Chondrocyte (in vitro differentiated cells): ENCODE measurements at regions not wholly inside any gene's neighbourhood (a gene's known extent, or its start where the extent isn't known, plus 50 kb on each side); places are given as distances from the start of the nearest gene placed in this dataset.
"Not testable (repeated sequence)": the region's sequence is repeated elsewhere in the genome, so short reads cannot be mapped to it uniquely, and the experiment has no call there.

Source experiments
- DNase-seq: peaks from one replicate; pipeline ENCODE4 v3.0.0; 2021; ENCODE audit warnings: mixed read lengths, low spot score
- H3K27ac Mint-ChIP-seq: one replicate; pipeline ENCODE4 v1.8.0; 2021; ENCODE audit warnings: mild to moderate bottlenecking, moderate library complexity, mixed read lengths; ENCODE audit not compliant: unreplicated experiment
- H3K27me3 Mint-ChIP-seq: 2 replicates; pipeline ENCODE4 v1.8.0; 2021; ENCODE audit warnings: low read depth, mixed read lengths
- H3K36me3 Mint-ChIP-seq: 2 replicates; pipeline ENCODE4 v1.8.0; 2021; ENCODE audit warnings: low read depth, mixed read lengths
- H3K4me1 Mint-ChIP-seq: 2 replicates; pipeline ENCODE4 v1.8.0; 2021; ENCODE audit warnings: low read depth, mild to moderate bottlenecking, mixed read lengths
- H3K4me3 Mint-ChIP-seq: one replicate; pipeline ENCODE4 v1.8.0; 2021; ENCODE audit warnings: mild to moderate bottlenecking, moderate library complexity, mixed read lengths; ENCODE audit not compliant: unreplicated experiment
- H3K9me3 Mint-ChIP-seq: 2 replicates; pipeline ENCODE4 v1.8.0; 2021; ENCODE audit warnings: low read depth, mixed read lengths
- TF ChIP-seq, protein P1 (sequence below): fragments of 200-600 bp; sonication (generic); IDR thresholded peaks from 2 replicates; pipeline ENCODE4 v1.5.0; 2021; ENCODE audit warnings: antibody characterized with exemption, mild to moderate bottlenecking, moderate library complexity

DNA sequence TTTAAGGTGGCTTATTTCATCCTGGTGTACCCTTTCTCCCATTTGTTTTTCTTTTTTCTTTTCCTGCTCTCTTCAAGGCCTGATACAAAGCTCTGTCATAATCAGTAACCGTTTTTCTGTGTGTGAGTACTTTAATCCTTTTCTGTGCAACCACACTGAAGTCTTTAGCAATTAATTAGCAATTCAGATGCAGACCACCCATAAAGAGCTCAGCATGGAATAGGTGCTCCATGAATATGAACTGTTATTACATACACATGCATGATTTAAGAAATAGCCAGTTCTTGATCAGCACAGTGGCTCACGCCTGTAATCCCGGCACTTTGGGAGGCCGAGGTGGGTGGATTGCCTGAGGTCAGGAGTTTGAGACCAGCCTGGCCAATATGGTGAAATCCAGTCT lies 1386.6 kb downstream of the AACS start:
- no peak for DNase-seq

DNA sequence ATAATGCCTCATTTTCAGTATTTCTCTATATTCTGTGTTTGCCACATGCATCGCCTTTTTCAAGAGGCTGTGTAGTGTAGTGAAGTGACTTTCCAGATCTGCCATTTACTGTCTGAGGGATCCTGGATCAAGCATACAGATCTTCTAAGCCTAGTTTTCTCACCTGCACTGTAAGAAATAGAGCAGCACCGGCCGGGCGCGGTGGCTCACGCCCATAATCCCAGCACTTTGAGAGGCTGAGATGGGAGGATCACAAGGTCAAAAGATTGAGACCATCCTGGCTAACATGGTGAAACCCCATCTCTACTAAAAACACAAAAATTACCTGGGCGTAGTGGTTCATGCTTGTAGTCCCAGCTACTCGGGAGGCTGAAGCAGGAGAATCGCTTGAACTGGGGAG lies 1387.5 kb downstream of the AACS start:
- H3K27ac Mint-ChIP-seq, H3K36me3 Mint-ChIP-seq: not testable (repeated sequence)

More for the DNA sequence above, 1386.6 kb downstream of the AACS start:
- H3K4me1 Mint-ChIP-seq = no peaks in the 10 kb centered on the region
- no peaks in the 10 kb centered on the region for H3K36me3 Mint-ChIP-seq
- H3K9me3 Mint-ChIP-seq = peaks cover 49% of the 10 kb centered on the region
- H3K27me3 Mint-ChIP-seq = no peaks in the 10 kb centered on the region
- TF ChIP-seq, protein P1, sequence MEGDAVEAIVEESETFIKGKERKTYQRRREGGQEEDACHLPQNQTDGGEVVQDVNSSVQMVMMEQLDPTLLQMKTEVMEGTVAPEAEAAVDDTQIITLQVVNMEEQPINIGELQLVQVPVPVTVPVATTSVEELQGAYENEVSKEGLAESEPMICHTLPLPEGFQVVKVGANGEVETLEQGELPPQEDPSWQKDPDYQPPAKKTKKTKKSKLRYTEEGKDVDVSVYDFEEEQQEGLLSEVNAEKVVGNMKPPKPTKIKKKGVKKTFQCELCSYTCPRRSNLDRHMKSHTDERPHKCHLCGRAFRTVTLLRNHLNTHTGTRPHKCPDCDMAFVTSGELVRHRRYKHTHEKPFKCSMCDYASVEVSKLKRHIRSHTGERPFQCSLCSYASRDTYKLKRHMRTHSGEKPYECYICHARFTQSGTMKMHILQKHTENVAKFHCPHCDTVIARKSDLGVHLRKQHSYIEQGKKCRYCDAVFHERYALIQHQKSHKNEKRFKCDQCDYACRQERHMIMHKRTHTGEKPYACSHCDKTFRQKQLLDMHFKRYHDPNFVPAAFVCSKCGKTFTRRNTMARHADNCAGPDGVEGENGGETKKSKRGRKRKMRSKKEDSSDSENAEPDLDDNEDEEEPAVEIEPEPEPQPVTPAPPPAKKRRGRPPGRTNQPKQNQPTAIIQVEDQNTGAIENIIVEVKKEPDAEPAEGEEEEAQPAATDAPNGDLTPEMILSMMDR = no peak
- no peak overlapping the region for H3K4me3 Mint-ChIP-seq
- no peak overlapping the region for H3K27ac Mint-ChIP-seq

DNA sequence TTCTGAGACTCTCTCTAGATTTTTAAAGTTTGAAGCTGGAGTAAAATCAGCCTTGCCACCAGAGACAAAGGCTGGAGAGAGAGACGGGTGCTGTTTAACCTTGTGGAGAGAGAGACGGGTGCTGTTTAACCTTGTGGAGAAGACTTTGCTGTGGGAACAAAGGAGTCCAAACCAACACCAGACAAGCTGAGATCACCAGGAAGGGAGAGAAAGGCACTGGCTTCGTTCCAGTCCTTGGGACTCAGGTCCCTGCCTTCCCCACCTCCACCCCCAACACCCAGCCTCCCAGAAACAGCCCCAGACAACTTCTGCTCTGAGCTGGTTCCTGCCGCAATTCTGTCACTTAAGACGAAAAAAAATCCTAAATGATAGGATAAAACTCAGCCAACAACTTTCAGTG lies 1389.3 kb downstream of the AACS start:
- DNase-seq = no peak
- H3K9me3 Mint-ChIP-seq = peaks cover 37% of the 10 kb centered on the region
- no peaks in the 10 kb centered on the region for H3K4me1 Mint-ChIP-seq
- H3K4me3 Mint-ChIP-seq = no peak overlapping the region
- H3K36me3 Mint-ChIP-seq = no peaks in the 10 kb centered on the region
- H3K27me3 Mint-ChIP-seq = no peaks in the 10 kb centered on the region
- TF ChIP-seq, protein P1 = no peak
- H3K27ac Mint-ChIP-seq = no peak overlapping the region

More for the DNA sequence above, 1387.5 kb downstream of the AACS start:
- peaks cover 42% of the 10 kb centered on the region for H3K9me3 Mint-ChIP-seq
- H3K27me3 Mint-ChIP-seq, DNase-seq, H3K4me1 Mint-ChIP-seq, H3K4me3 Mint-ChIP-seq: not testable (repeated sequence)

DNA sequence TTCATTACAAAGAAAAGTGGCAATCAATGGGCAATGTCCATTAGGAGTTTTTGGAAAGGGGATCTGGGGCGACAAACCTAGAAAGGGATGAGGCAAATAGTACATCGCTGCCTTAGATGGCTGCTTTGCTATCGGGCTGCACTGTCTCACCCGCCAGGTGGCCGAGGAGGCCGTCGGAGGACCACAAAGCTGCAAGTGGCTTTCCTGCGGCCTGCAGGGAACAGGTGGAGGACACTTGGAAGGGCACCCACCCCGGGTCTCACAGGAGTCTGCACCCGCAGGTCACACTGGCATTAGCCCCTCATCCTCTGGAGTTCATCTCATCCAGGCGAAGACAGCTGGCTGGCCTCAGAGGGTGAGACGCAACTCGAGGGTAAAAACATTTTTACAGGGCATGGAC lies 1392.5 kb downstream of the AACS start:
- H3K4me1 Mint-ChIP-seq = no peaks in the 10 kb centered on the region
- no peaks in the 10 kb centered on the region for H3K36me3 Mint-ChIP-seq
- H3K27me3 Mint-ChIP-seq = no peaks in the 10 kb centered on the region
- TF ChIP-seq, protein P1 = no peak
- H3K4me3 Mint-ChIP-seq = no peak overlapping the region
- H3K27ac Mint-ChIP-seq = no peak overlapping the region
- peaks cover 32% of the 10 kb centered on the region for H3K9me3 Mint-ChIP-seq
- DNase-seq = no peak

DNA sequence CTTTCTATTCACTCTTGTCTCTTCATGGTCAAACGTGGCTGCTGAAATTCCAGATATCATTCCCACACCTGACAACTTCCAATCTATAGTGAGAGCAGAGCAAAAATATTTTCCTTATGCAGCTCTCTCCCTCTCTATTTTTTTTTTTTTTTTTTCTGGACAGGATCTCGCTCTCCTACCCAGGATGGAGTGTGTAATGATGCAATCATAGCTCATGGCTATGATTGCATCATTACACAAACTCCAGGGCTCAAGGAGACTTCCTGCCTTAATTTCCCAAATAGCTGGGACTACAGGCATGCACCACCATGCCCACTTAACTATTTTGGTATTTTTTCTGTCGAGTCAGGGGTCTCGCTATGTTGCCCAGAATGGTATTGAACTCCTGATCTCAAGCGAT lies 1398.9 kb downstream of the AACS start:
- no peak for DNase-seq
- peaks cover 16% of the 10 kb centered on the region for H3K9me3 Mint-ChIP-seq
- H3K27me3 Mint-ChIP-seq = no peaks in the 10 kb centered on the region
- TF ChIP-seq, protein P1 = no peak
- H3K27ac Mint-ChIP-seq = no peak overlapping the region
- H3K4me3 Mint-ChIP-seq = no peak overlapping the region
- no peaks in the 10 kb centered on the region for H3K4me1 Mint-ChIP-seq
- H3K36me3 Mint-ChIP-seq = no peaks in the 10 kb centered on the region

DNA sequence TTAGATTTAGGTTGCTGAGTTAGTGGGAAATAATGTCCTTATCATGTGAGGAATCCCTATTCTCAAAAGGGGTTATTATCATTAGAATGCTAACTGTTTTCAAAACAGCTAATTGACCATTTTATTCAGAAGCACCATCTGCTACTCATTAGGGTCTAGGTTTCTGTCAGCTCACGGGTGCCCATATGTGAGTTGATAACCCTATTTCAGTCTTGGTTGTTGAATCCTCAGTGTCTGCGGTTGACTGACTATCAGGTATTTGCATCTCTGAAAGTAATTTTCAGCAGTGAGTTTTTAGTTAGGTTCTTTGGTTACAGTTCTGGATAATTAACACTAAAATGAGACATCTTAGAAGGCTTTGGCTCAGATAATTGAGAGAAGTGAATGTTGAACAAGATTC lies 1404.0 kb downstream of the AACS start:
- Mint-ChIP-seq H3K27me3 (no peaks in the 10 kb centered on the region), H3K36me3 (no peaks in the 10 kb centered on the region), H3K9me3 (peaks cover 31% of the 10 kb centered on the region), H3K27ac (no peak overlapping the region), H3K4me3 (no peak overlapping the region), H3K4me1 (no peaks in the 10 kb centered on the region)
- DNase-seq = no peak
- TF ChIP-seq, protein P1 = no peak
